Fibroblast of lung (primary cell): ENCODE measurements at regions not wholly inside any gene's neighbourhood (a gene's known extent, or its start where the extent isn't known, plus 50 kb on each side); places are given as distances from the start of the nearest gene placed in this dataset.

Source experiments
- DNase-seq, 2 donors: peaks; one replicate each; pipeline versions ENCODE4 v3.0.0 to v3.0.0-alpha.2; 2010; ENCODE audit warnings: low read depth in 2 of 2
- H2AFZ ChIP-seq: 2 replicates; pipeline ENCODE4 v1.5.1; 2012; ENCODE audit warnings: low read length, control low read depth, inconsistent platforms
- H3K27ac ChIP-seq: 2 replicates; pipeline ENCODE4 v1.5.1; 2011; ENCODE audit warnings: low read length, control low read depth; ENCODE audit not compliant: insufficient read depth
- H3K27me3 ChIP-seq: 2 replicates; pipeline ENCODE4 v1.5.1; 2011; ENCODE audit warnings: mild to moderate bottlenecking, low read length; ENCODE audit not compliant: control insufficient read depth, insufficient read depth
- H3K36me3 ChIP-seq: 2 replicates; pipeline ENCODE4 v1.5.1; 2011; ENCODE audit warnings: low read length; ENCODE audit not compliant: control insufficient read depth, insufficient read depth
- H3K4me1 ChIP-seq: 2 replicates; pipeline ENCODE4 v1.5.1; 2011; ENCODE audit warnings: low read length; ENCODE audit not compliant: control insufficient read depth, insufficient read depth; ENCODE audit errors: extremely low read depth
- H3K4me2 ChIP-seq: 2 replicates; pipeline ENCODE4 v1.5.1; 2011; ENCODE audit warnings: low read length, control low read depth; ENCODE audit not compliant: insufficient read depth; ENCODE audit errors: extremely low read depth
- H3K4me3 ChIP-seq, 4 experiments: fragments of 200-600 bp in 1 of 4; sonication (generic) in 1 of 4; replicated peaks in 1 of 4; 2 replicates each; pipeline ENCODE4 v1.5.1; 2011 to 2016; ENCODE audit warnings: low read length in 4 of 4, low read depth in 3 of 4, mild to moderate bottlenecking in 3 of 4, control low read depth in 2 of 4, inconsistent platforms in 1 of 4, mixed read lengths in 1 of 4; ENCODE audit not compliant: insufficient read depth in 1 of 4; ENCODE audit errors: control extremely low read depth in 1 of 4
- H3K79me2 ChIP-seq: 2 replicates; pipeline ENCODE4 v1.5.1; 2012; ENCODE audit warnings: mild to moderate bottlenecking, low read length, inconsistent platforms; ENCODE audit not compliant: control insufficient read depth, insufficient read depth
- H3K9ac ChIP-seq: 2 replicates; pipeline ENCODE4 v1.5.1; 2011; ENCODE audit warnings: mild to moderate bottlenecking, low read length, control low read depth; ENCODE audit not compliant: insufficient read depth
- H3K9me3 ChIP-seq: 2 replicates; pipeline ENCODE4 v1.5.1; 2012; ENCODE audit warnings: low read depth, low read length; ENCODE audit not compliant: control insufficient read depth, insufficient read depth
- H4K20me1 ChIP-seq: 2 replicates; pipeline ENCODE4 v1.5.1; 2011; ENCODE audit warnings: low read length; ENCODE audit not compliant: control insufficient read depth, insufficient read depth; ENCODE audit errors: extremely low read depth
- EZH2 ChIP-seq: IDR thresholded peaks from 2 replicates; pipeline ENCODE4 v1.5.1; 2012; ENCODE audit warnings: low read length, control low read depth, mild to moderate bottlenecking; ENCODE audit errors: missing control alignments
- TF ChIP-seq, protein P1 (sequence below), 2 donors: IDR thresholded peaks in 1 of 2; conservative IDR thresholded peaks in 1 of 2; 1 replicate in 1 of 2; 2 replicates in 1 of 2; pipeline ENCODE4 v1.5.1; 2011 to 2012; ENCODE audit warnings: low read length in 2 of 2, control low read depth in 1 of 2, inconsistent platforms in 1 of 2, low read depth in 1 of 2, mild to moderate bottlenecking in 1 of 2

DNA sequence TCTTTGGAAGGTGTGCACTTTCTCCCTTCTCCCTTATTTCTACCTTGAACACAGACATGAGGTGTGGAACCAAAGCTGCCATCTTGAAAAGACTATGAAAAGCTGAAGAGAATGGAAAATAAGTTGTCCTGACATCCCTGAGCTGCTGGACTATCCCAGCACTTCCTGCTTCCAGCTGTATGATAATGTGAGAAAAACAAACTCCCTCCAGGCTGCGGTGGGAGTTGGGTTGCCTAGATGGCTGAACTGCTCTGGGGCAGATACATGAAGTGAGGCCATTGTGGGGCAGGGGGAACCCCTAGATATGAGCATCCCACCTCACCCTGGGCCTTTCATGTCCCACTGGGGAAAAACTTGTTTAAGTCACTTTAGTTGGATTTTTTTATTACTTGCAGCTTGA is 82.4 kb downstream of the BOD1 start:
- no peak for DNase-seq
- H3K9me3 ChIP-seq = no peaks in the 10 kb centered on the region
- no peaks in the 10 kb centered on the region for H3K36me3 ChIP-seq
- no peak overlapping the region for H2AFZ ChIP-seq
- H3K4me1 ChIP-seq = no peaks in the 10 kb centered on the region
- no peak overlapping the region for H3K4me3 ChIP-seq
- H3K27me3 ChIP-seq = no peaks in the 10 kb centered on the region
- H3K9ac ChIP-seq = no peak overlapping the region
- no peaks in the 10 kb centered on the region for H3K79me2 ChIP-seq
- no peak overlapping the region for H3K4me2 ChIP-seq
- no peak overlapping the region for H3K27ac ChIP-seq
- TF ChIP-seq, protein P1, sequence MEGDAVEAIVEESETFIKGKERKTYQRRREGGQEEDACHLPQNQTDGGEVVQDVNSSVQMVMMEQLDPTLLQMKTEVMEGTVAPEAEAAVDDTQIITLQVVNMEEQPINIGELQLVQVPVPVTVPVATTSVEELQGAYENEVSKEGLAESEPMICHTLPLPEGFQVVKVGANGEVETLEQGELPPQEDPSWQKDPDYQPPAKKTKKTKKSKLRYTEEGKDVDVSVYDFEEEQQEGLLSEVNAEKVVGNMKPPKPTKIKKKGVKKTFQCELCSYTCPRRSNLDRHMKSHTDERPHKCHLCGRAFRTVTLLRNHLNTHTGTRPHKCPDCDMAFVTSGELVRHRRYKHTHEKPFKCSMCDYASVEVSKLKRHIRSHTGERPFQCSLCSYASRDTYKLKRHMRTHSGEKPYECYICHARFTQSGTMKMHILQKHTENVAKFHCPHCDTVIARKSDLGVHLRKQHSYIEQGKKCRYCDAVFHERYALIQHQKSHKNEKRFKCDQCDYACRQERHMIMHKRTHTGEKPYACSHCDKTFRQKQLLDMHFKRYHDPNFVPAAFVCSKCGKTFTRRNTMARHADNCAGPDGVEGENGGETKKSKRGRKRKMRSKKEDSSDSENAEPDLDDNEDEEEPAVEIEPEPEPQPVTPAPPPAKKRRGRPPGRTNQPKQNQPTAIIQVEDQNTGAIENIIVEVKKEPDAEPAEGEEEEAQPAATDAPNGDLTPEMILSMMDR (conservative IDR thresholded peaks at IDR 0.05 in 1 of 2, IDR thresholded peaks at IDR 0.05 in 1 of 2; ENCODE audit: low read depth in 1 of 2, low read length in 2 of 2) = no peak
- TF ChIP-seq EZH2 = no peak
- no peaks in the 10 kb centered on the region for H4K20me1 ChIP-seq

DNA sequence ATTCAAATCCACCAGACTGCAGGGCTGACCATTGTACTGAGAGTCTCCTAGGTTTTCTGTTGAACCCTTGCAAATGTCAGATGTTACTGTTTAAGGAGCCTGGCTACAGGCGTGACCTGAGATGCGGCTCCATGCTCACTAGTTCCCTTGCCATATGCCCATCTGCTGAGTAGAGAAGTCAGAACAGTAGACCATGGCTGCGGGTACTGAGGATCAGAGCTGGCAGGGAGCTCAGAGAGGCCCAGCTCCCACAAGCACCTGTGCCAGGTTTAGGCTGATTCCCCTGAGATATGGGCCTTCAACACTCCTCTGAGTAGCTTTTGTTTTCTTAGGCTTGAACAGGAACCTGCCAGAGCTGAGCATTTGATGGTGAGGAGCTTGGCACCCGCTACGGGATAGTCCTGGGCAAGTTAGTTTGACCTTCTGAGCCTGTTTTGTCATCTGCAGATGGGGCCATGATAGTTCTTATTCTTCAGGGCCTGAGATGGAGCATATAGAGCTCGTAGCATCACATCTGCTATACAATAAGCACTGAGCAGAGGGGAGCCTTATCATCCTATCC is 83.7 kb downstream of the BOD1 start:
- Histone ChIP-seq H3K36me3 (no peaks in the 10 kb centered on the region), H3K27ac (no peak overlapping the region), H2AFZ (no peak overlapping the region), H3K79me2 (no peaks in the 10 kb centered on the region), H3K9ac (no peak overlapping the region), H3K4me1 (no peaks in the 10 kb centered on the region), H3K9me3 (no peaks in the 10 kb centered on the region), H3K4me3 (no peak overlapping the region), H3K27me3 (no peaks in the 10 kb centered on the region), H4K20me1 (no peaks in the 10 kb centered on the region), H3K4me2 (no peak overlapping the region)
- no peak for DNase-seq
- no peak for TF ChIP-seq EZH2
- TF ChIP-seq, protein P1 (conservative IDR thresholded peaks at IDR 0.05 in 1 of 2, IDR thresholded peaks at IDR 0.05 in 1 of 2; ENCODE audit: low read depth in 1 of 2, low read length in 2 of 2) = no peak

DNA sequence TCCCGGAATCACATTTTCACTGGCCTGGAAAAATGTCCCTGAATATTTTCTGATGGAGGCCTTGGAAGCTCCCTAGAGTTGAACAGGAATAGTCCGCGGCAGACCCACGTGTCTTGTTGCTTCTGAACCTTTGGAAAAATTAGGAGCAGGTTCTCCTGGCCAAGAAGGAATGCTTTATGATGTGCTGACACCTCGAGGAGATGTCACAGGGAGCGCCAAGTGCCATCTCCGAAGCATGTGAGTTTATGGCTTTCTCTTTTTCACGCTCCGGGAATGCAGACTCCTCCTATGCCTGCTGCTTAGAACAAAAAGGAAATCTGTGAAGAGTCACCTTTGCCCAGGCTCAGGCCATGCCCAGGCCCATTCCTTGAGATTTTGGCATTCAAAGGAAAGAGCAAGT is 84.6 kb downstream of the BOD1 start:
- TF ChIP-seq, protein P1 (conservative IDR thresholded peaks at IDR 0.05 in 1 of 2, IDR thresholded peaks at IDR 0.05 in 1 of 2; ENCODE audit: low read depth in 1 of 2, low read length in 2 of 2) = no peak
- TF ChIP-seq EZH2 = no peak
- Histone ChIP-seq H3K27ac (no peak overlapping the region), H3K79me2 (no peaks in the 10 kb centered on the region), H2AFZ (no peak overlapping the region), H3K4me3 (no peak overlapping the region), H3K9ac (no peak overlapping the region), H3K9me3 (no peaks in the 10 kb centered on the region), H4K20me1 (no peaks in the 10 kb centered on the region), H3K36me3 (no peaks in the 10 kb centered on the region), H3K4me2 (no peak overlapping the region), H3K4me1 (no peaks in the 10 kb centered on the region), H3K27me3 (no peaks in the 10 kb centered on the region)
- no peak for DNase-seq
